AML-193 (cell line): ENCODE measurements at regions not wholly inside any gene's neighbourhood (a gene's known extent, or its start where the extent isn't known, plus 50 kb on each side); places are given as distances from the start of the nearest gene placed in this dataset.
"Not testable (repeated sequence)": the region's sequence is repeated elsewhere in the genome, so short reads cannot be mapped to it uniquely, and the experiment has no call there.

Experiments used
- DNase-seq, 2 experiments: peaks; one replicate each; lab custom pipeline; 2025; lab: John Stamatoyannopoulos, UW

DNA sequence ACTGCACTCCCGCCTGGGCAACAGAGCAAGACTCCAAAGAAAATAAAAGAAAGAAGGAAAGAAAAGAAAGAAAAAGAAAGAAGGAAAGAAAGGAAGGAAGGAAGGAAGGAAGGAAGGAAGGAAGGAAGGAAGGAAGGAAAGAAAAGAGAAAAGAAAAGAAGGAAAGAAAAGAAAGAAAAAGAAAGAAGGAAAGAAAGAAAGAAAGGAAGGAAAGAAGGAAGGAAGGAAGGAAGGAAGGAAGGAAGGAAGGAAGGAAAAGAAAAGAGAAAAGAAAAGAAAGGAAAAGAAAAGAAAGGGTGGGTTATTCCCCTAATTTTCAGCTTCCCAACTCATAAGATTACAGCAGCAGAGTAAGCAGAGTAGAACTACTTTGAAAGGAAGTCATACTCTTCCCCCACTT, 64.4 kb downstream of the TMEM200C start:
- not testable (repeated sequence) for DNase-seq

DNA sequence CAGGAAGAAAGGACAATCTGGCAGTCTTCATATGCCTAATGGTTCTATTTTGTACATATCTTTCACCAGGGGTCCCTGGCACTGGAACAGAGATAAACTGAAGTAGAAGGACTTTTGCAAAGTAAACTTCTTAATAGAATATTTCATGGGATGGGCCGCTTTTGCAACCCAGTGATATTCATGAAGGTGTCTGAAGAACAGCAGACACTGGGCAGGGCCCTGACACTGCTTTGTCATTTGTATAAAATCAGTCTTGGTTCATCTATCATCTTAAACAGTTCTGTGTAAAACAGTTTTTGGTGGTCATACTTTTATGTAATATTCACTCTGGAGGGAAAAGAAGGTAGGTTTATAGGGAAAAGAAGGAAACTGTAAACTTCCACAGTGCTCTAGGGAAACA, 66.4 kb downstream of the TMEM200C start:
- DNase-seq: no peak

- no peak for DNase-seq
These were observed 69.7 kb downstream of the TMEM200C start for GRCh38 chr18:5825663-5826062.

GRCh38 chr18:5824370-5824984, 70.8 kb downstream of the TMEM200C start:
- no peak for DNase-seq

- no peak for DNase-seq
These were observed 77.5 kb downstream of the TMEM200C start for GRCh38 chr18:5817816-5818215.

DNA sequence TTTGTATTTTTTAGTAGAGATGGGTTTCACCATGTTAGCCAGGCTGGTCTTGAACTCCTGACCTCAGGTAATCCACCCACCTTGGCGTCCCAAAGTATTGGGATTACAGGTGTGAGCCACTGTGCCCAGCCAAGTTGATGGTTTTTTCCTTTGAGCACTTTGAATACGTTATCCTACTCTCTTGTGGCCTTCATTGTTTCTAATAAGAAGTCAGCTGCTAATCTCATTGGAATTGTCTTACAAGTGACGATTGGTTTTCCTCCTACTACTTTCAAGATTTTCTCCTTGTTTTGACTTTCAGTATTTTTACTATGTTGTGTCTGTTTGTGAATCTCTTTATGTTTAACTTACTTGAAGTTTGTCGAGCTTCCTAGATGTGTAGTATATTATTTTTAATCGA, 88.5 kb downstream of the TMEM200C start:
- no peak for DNase-seq

- DNase-seq: no peak
These were observed 107.4 kb downstream of the TMEM200C start for GRCh38 chr18:5787936-5788335.

DNA sequence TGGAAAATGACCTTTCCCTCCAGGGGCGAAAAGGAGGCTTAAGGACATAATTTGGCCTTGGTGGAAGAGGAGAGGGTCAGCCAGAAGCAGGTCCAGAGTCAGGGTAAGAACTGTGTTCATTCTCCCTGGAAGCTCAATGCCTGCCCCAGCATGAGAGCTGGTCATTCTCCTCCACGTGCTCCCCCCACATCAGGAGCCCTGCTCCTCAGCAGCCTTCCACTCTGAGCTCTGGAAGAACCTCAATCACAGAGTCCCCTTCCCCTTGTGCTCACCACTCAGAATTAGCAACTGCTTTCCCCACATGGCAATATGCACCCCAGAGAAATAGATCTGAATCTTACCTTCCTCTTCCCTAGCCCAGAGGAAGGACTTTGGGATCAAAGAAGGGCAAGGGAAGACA, 115.4 kb downstream of the TMEM200C start:
- DNase-seq: no peak

DNA sequence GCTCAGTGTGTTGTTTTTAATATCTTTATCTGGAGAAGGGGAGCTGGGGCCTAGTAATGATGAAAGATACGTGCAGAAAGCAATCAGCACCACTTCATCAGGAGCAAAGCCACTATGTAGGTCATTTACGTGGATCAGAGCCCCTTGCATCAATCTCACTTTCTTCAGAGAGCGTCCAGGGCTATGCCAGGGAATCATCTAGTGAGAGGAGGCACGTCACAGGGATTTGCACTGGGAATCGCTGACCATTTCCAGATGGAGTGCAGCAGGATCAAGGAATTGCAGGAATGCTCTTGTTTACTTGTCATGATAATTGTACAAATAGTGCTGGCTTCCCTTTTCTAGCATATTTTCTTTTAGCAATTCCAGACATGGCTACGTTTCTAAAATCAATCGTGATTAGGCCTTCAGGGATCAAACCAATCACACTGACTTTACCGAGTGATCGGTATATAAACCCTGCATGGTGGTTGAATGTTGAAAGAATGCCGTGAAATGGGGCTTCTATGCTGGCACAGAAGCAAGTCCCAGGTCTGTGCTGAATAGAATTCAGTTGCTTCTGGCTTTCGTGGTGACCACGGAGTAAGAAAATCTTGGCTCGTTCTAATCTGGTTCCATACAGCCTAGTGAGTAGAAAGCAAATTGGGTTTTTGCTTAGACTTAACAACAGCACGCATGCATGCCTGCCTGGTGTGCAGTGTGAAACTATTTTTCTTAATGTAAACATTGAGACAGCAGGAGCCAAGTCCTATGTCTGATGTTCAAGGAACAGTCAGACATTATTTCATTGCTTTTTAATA, 122.8 kb downstream of the TMEM200C start:
- no peak for DNase-seq

GRCh38 chr18:5771343-5771742, 124.0 kb downstream of the TMEM200C start:
- no peak for DNase-seq

- no peak for DNase-seq
These were observed 125.1 kb downstream of the TMEM200C start for GRCh38 chr18:5770176-5770575.

- DNase-seq: no peak
These were observed 126.9 kb downstream of the TMEM200C start for GRCh38 chr18:5768454-5768853.

DNA sequence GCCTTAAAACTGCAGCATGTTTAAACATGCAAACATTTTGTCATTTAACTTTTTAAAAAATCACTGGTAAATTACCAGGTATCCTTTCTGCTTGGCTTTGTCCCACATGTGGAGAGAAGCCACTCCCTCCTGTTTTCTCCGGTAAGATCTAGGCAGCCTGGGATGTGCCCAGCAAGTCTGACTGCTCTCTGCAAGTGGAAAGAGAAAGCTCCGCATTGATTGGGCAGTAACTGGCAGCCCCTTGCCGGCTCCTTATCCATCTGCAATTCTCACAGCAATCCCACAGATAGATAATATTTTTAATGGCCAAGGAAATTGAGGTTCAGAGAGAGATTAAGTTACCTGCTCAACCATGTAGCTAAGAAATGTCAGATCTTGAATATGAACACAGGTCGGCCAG, 136.1 kb downstream of the TMEM200C start:
- DNase-seq: no peak

DNA sequence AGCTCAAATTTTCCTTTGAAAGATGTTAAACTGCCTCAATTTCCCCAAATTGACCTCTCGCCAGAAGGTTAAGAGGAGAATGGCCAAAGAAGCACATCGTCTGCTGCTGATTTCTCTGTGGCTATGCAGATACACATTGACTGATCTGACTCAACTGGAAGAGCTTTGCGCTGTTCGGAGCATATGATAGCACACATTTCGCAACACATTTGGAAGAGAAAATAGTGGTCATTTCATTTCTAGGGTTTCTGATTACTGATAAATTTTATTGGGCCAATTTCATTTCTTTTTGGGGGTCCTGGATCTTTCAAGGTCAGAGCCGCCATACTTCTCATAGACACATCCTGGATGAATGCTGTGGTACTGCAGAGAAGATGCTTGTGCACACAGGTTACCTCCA, 138.5 kb downstream of the TMEM200C start:
- DNase-seq: no peak

GRCh38 chr18:5747678-5748077, 147.6 kb downstream of the TMEM200C start:
- no peak for DNase-seq

GRCh38 chr18:5746844-5747243, 148.5 kb downstream of the TMEM200C start:
- DNase-seq: no peak

DNA sequence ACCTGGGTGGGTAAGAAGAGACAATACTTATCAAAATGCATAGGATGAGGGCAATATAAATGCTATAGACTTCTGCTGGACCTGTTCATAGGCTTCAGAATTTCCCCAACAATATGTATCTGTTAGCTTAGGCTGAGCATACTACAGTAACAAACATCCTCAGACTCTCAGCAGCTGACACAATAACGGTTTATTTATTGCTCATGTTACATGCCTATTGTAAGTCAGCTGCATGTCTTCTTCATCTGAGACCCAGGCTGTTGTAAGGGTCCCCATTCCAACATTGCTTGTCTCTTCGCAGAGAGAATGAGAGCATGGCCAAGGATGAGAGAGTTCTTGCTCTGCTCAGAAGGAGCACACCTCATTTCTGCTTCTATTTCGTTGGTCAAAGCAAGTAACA, 150.7 kb downstream of the TMEM200C start:
- no peak for DNase-seq

- DNase-seq: no peak
These were observed 156.8 kb downstream of the TMEM200C start for GRCh38 chr18:5738526-5738925.

GRCh38 chr18:5732318-5732717, 163.0 kb downstream of the TMEM200C start:
- no peak for DNase-seq

- no peak for DNase-seq
These were observed 165.2 kb downstream of the TMEM200C start for GRCh38 chr18:5729983-5730699.

- no peak for DNase-seq
These were observed 166.8 kb downstream of the TMEM200C start for GRCh38 chr18:5728531-5728930.

- no peak for DNase-seq
These were observed 169.3 kb downstream of the TMEM200C start for GRCh38 chr18:5726011-5726410.

- no peak for DNase-seq
These were observed 173.4 kb downstream of the TMEM200C start for GRCh38 chr18:5721924-5722323.
